Osteocyte (in vitro differentiated cells): ENCODE measurements at regions not wholly inside any gene's neighbourhood (a gene's known extent, or its start where the extent isn't known, plus 50 kb on each side); places are given as distances from the start of the nearest gene placed in this dataset.

Experiments
- DNase-seq: peaks from one replicate; pipeline ENCODE4 v3.0.0; 2021; ENCODE audit warnings: mixed read lengths; ENCODE audit not compliant: unreplicated experiment; ENCODE audit errors: extremely low spot score
- H3K27ac Mint-ChIP-seq: one replicate; pipeline ENCODE4 v1.8.0; 2021; ENCODE audit warnings: mild to moderate bottlenecking, mixed read lengths; ENCODE audit not compliant: unreplicated experiment
- H3K27me3 Mint-ChIP-seq: one replicate; pipeline ENCODE4 v1.8.0; 2021; ENCODE audit warnings: mixed read lengths; ENCODE audit not compliant: unreplicated experiment
- H3K36me3 Mint-ChIP-seq: one replicate; pipeline ENCODE4 v1.8.0; 2021; ENCODE audit warnings: mixed read lengths; ENCODE audit not compliant: unreplicated experiment
- H3K4me1 Mint-ChIP-seq: one replicate; pipeline ENCODE4 v1.8.0; 2021; ENCODE audit warnings: mixed read lengths; ENCODE audit not compliant: unreplicated experiment
- H3K4me3 Mint-ChIP-seq: one replicate; pipeline ENCODE4 v1.8.0; 2021; ENCODE audit warnings: mild to moderate bottlenecking, moderate library complexity, mixed read lengths; ENCODE audit not compliant: unreplicated experiment
- H3K9me3 Mint-ChIP-seq: one replicate; pipeline ENCODE4 v1.8.0; 2021; ENCODE audit warnings: mixed read lengths; ENCODE audit not compliant: unreplicated experiment
- CTCF ChIP-seq: fragments of 200-600 bp; sonication (generic); IDR thresholded peaks from 2 replicates; pipeline ENCODE4 v1.5.0; 2021; ENCODE audit warnings: antibody characterized with exemption, mild to moderate bottlenecking, moderate library complexity

- Mint-ChIP-seq H3K9me3 (no peaks in the 10 kb centered on the region), H3K4me3 (no peak overlapping the region)
These were observed 383.8 kb downstream of the LMO4 start for GRCh38 chr1:87712261-87713010.

GRCh38 chr1:87714278-87714677 is 385.6 kb downstream of the LMO4 start:
- H3K4me1 Mint-ChIP-seq = no peaks in the 10 kb centered on the region
- no peak overlapping the region for H3K27ac Mint-ChIP-seq
- DNase-seq = no peak
- TF ChIP-seq CTCF = no peak
- H3K27me3 Mint-ChIP-seq = no peaks in the 10 kb centered on the region
- H3K4me3 Mint-ChIP-seq = no peak overlapping the region
- no peaks in the 10 kb centered on the region for H3K36me3 Mint-ChIP-seq
- no peaks in the 10 kb centered on the region for H3K9me3 Mint-ChIP-seq

More at GRCh38 chr1:87712261-87713010, 383.8 kb downstream of the LMO4 start:
- DNase-seq = no peak
- no peak for TF ChIP-seq CTCF
- H3K4me1 Mint-ChIP-seq = no peaks in the 10 kb centered on the region
- no peaks in the 10 kb centered on the region for H3K27me3 Mint-ChIP-seq
- H3K36me3 Mint-ChIP-seq = no peaks in the 10 kb centered on the region
- H3K27ac Mint-ChIP-seq = no peak overlapping the region

- Mint-ChIP-seq H3K4me1 (no peaks in the 10 kb centered on the region), H3K27ac (no peak overlapping the region), H3K9me3 (no peaks in the 10 kb centered on the region), H3K36me3 (no peaks in the 10 kb centered on the region), H3K4me3 (no peak overlapping the region), H3K27me3 (no peaks in the 10 kb centered on the region)
- TF ChIP-seq CTCF = no peak
- no peak for DNase-seq
These were observed 386.4 kb downstream of the LMO4 start for GRCh38 chr1:87715052-87715451.

- no peaks in the 10 kb centered on the region for H3K4me1 Mint-ChIP-seq
- H3K9me3 Mint-ChIP-seq = no peaks in the 10 kb centered on the region
- no peak overlapping the region for H3K4me3 Mint-ChIP-seq
- H3K27me3 Mint-ChIP-seq = no peaks in the 10 kb centered on the region
- H3K27ac Mint-ChIP-seq = no peak overlapping the region
- H3K36me3 Mint-ChIP-seq = no peaks in the 10 kb centered on the region
- DNase-seq = no peak
- no peak for TF ChIP-seq CTCF
These were observed 386.8 kb downstream of the LMO4 start for GRCh38 chr1:87715471-87715870.

GRCh38 chr1:87717157-87717670 is 388.5 kb downstream of the LMO4 start:
- no peaks in the 10 kb centered on the region for H3K4me1 Mint-ChIP-seq
- no peaks in the 10 kb centered on the region for H3K9me3 Mint-ChIP-seq
- no peaks in the 10 kb centered on the region for H3K27me3 Mint-ChIP-seq
- DNase-seq = no peak
- H3K4me3 Mint-ChIP-seq = no peak overlapping the region
- no peak for TF ChIP-seq CTCF
- H3K36me3 Mint-ChIP-seq = no peaks in the 10 kb centered on the region
- no peak overlapping the region for H3K27ac Mint-ChIP-seq
